CD4-positive, alpha-beta T cell treated with Interferon alpha-2 for 1 hour (primary cell): ENCODE measurements at regions not wholly inside any gene's neighbourhood (a gene's known extent, or its start where the extent isn't known, plus 50 kb on each side); places are given as distances from the start of the nearest gene placed in this dataset.

Source experiments
- DNase-seq, 2 donors: peaks; one replicate each; pipeline ENCODE4 v3.0.0-alpha.2; 2020 to 2022

DNA sequence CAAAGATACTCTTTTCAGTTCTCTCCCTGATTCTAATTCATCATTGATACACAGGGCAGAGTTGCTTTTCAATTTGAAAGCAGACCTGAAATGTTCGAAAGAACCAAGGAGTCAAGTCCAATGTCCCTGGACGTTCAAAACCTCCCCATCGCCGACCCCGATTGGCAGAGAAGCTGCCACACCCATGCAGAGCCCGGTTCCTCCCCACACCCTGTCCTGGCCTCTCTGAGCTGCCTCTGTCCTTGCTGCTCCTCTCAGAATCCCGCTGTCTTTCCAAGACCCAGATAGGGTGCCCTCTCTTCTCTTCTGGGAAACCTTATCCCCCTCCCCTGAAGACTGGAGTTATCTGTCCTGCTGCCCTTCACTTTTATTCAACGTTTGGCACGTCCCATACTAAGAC is 52.3 kb upstream of the CITED2 start:
- no peak for DNase-seq

DNA sequence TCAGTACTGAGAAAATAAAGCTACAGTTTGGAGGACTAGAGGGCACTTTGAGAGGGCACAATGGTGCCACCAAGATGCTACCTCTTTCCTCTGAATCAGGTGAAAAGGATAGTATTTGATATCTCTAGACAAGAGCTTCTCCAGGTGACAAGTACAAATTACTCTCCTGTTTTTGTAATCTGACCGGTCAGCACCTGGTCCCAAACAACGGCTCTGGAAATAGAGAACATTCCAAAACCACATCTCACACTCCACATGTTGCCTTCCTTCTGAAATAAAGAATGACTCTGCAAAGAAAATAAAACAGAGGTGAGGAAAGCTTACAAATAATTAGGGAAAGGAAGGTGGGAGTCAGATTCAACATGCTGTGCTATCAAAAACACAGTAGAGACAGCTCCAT is 51.3 kb upstream of the CITED2 start:
- DNase-seq = no peak

DNA sequence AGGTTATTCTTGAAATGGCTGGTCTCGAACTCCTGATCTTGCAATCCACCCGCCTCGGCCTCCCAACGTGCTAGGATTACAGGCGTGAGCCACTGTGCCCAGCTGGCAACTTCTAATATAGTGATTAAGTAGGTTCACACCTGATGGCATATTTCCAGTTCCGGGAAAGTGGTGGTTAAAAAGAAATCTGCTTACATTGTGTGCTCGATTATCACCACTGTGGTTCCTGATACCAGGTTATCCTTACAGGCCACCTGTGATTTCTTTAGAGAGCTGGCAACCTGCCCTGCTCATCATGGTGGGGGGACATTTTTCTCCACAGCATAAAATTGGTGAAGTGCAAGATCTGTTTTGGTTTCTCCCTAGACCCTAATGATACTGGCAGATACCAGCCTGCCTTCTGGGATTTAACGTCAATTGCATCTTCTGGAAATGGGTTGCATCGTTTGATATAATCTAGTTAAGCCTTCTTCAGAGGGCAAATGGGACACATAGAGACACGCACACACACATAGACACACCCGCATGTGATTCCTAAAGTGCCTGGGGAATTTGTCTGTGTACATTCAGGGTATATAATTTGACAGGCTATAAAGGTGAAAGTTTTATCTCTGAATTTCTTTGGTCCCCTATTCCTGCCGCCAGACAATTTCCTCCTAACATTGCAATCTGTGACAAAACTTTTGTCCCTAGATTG is 49.7 kb upstream of the CITED2 start:
- no peak for DNase-seq
